Stimulated activated CD4-positive, alpha-beta T cell treated with anti-CD3 and anti-CD28 coated beads, Interleukin-12 subunit alpha, Interleukin-12 subunit beta, amount 100 ng/mL, for 48 hours (primary cell): ENCODE measurements at regions not wholly inside any gene's neighbourhood (a gene's known extent, or its start where the extent isn't known, plus 50 kb on each side); places are given as distances from the start of the nearest gene placed in this dataset.

ENCODE experiments used
- DNase-seq, 3 donors: peaks; one replicate each; pipeline ENCODE4 v3.0.0-alpha.2; 2020; ENCODE audit warnings: low read depth in 2 of 3, low spot score in 1 of 3

DNA sequence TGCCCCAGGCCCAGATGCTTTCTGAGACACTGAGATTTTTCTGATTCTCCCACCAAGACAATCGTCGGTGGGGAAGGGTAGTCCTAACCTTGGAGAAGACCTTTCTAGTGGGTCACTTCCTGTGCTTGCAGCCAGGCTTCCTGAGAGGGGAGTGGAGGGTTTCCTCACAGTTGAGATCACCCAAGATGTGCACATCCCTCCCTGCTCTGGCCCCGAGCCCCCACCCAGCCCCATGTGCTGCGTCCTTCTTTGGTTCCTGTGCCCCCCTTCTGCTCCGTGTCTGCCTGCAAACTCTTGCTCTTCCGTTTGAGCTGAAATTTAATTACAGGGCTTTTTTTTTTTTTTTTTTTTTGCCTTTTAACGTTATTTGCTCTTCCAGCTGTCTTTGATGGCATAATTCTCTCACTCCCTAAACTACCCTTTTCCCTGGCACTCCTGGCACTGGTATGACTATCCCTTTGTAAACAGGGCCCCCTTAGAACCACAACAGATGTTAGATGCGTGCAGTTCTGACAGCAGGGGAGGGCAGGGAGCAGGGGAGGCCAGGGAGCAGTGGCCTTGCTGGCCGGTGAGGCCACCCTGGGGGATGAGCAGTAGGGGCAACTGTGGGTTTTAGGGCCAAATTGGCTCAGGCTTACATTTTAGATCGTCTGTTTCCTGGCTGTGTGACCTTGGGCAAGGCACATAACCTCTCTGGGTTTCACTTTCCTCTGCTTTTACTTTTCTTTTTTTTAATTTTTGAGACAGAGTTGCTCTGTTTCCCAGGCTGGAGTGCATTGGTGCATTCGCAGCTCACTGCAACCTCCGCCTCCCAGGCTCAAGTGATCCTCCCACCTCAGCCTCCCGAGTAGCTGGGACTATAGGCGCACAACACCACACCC is 144.5 kb downstream of the PHETA1 start:
- no peak for DNase-seq

DNA sequence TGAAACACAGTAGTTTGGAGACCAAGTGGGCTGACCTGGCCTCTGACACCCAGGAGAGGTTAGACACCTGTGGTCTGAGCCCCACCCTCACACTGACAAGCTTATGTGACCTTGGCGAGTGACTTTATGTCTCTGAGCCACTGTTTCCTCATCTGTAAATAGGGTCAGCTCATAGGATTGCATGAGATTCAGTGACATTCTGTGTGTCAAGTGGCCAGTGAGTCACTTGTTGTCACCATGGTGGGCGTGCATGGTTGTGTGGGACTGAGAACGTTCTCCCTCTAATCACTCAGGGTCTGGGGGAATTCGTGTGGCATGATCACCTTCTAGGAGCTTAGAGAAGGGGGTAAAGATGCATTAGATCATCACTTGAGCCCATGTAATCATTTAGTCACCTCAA is 146.4 kb downstream of the PHETA1 start:
- no peak for DNase-seq

DNA sequence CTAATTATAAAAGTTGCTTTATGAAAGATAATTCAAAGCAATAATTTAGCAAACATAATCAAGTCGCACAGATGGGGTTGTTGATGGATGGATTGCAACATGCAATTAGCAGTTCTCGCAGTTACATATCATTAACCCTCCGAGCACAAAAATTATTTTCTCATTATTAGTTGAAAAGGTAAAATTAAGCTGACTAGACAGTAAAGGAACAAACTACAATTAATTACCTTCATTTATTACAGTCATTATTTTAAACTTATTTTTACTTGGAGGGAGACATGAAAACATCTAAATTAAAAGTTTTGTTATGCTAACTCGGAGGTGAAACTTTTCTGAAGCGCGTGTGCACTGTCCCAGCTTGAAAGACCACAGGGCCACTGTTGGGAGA is 146.9 kb downstream of the PHETA1 start:
- no peak for DNase-seq

DNA sequence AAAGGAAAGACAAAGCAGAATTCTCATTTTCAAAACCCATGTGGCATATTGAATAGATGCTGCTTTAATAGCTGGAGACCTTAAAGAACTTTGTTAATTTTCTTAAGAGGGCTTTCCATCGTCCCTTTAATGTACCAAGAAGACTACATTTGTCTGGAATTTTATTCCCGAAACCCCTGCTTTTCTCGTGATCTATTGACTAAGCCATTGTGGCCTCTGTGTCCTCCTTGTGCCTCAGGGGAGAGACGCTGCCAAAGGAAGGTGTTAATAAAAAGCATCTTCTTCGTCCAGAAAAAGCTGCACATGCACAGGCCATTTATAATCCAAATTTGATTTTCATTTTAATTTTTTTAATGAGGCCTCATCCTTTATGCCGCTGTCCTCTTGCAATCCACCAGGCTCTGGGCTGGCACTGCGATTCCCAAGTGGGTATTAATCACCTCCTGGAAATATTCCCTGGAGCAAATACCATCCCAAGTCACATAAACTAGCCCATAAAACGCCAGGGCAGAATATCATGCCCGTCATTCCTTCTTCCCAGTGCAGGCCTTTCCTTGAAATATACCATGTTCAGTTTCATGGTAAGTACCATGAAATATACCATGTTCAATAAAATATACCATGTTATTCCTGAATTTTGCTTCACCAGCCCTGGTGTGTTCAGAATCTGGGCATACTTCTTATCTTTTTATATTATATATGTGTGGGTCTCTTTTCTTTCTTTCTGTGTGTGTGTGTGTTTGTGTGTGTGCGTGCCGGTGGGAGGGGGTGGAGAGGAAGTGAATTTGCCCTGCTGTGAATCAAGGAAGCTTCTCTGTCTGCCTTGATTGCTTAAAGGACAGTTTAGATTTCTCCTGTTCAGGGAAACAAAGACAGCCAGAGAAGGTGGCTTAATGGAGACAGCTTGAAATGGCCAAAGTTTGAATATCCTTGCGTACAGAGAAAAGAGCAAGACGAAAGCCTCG is 147.6 kb downstream of the PHETA1 start:
- DNase-seq: no peak

DNA sequence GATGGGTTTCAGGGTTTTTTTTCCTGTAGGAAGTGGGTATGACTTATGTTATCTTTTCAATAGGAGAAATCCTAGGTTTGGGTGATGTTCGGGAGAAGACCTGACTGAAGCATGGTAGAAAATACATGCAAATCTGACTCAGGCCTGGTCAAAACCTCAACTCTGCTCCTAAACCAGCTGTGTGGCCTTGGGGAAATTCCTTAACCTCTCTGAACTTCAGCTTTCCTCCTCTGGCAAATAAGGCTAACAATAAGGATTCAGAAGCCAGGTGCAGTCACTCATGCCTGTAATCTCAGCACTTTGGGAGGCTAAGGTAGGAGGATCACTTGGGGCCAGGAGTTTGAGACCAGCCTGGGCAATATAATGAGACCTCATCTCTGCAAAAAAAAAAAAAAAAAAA is 148.5 kb downstream of the PHETA1 start:
- DNase-seq: no peak

DNA sequence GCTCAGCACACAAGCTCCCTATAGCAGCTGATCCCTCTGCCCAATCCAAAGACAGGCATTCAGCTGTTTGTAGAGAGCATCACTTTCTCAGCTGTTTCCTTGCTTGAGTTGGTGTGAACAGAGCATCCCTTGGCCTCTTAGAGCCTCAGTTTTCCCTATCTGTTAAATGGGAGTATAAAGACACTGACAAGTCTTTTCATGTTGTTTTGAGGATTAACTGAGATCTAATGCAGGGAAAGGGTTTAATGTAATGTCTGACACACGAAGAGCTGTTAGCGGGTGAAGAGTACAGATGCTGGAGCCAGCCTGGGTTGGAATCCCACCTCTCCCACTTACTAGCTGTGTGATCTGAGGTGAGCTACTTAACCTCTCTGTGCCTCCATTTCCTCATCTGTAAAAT is 149.5 kb downstream of the PHETA1 start:
- DNase-seq: no peak

DNA sequence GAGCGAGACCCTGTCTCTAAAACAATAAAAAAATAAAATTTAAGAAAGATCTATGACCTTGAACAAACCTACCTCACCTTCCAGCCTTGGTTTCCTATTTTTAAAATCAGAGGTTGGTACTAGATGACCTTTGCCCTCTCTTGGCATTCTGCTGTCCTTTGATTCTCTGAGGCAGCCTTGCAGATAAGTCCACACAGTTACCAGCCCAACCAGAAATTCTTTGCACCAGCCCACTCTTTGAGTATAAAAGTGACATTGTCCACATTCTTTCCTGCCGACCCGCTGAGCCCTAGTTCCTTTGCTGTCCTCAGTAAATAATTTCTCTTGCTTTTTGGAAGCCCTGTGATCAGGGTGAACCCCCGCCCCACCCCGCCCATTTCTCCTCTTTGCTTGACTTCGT is 150.4 kb downstream of the PHETA1 start:
- no peak for DNase-seq

DNA sequence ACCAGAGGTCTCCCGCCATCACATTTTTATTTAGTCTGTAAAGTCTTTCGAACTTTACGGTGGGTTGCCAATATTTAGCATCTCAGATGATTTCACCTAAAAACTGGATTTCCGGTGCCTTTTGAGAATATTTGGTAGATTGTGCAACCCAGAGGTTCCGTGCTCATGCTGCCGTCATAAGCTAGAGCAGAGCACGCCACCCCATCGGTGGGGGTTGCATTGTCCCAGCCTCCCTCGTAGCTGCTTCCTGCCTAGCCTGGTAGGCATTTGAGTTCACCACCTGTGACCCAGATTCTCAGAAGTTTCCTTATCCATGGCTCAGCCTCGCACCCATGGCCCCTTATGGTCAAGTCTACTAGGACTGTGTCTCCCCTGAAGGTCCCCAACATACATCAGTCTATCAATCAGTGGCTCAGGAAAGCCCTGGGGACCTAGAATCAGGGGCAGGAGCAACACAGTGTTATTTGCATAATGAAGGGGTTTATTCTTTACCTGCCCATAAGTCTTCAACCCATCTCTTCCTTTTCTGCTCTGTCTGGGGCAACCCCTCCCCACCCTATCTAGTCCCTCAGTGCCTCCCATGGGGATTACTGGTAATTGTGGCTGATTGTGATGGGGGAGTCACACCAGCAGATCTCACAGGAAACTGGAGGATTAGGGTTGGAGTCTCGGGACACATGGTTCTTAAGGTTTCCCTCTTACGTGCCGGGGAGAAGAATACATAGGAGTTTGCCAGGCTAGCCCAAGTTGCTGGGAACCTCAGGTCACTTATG is 152.3 kb downstream of the PHETA1 start:
- no peak for DNase-seq

DNA sequence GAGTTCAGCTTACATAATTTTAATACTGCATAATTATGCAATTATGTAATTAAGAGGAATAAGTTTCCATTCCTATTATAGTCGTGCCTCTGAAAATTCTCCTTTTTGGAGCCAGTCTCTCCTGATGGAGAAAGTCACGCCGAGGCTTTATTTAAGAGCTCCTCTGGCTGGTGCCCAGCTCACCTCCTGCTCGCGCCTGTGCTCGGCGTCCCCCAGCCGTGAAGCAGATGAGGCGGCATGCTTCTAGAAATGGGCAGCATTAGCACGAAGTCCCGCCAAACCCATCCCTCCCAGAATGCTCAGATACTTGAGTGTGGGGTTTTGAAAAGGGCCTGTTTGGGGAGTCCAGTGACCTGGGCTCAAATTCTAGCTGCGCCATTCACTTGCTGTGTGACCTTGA is 153.0 kb downstream of the PHETA1 start:
- no peak for DNase-seq

DNA sequence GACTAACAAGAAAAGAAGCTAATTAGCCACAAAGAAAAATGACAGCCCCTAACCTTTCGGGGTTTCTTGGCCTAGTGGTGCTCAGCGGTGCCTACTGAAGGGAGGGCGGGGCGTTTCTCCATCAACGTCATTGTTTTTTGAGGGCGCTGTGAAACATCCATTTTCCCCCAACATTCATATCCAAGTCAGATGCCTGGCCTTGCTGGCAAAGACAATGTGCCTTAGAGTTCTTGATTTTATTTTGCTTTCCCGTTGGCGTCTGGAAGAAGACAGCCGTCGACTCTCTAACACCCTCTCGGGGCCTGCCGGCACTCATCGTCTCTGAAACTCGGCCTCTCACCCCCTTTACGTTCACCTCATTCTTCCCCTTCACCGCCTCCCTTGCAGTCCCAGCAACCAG is 154.5 kb downstream of the PHETA1 start:
- DNase-seq: no peak

DNA sequence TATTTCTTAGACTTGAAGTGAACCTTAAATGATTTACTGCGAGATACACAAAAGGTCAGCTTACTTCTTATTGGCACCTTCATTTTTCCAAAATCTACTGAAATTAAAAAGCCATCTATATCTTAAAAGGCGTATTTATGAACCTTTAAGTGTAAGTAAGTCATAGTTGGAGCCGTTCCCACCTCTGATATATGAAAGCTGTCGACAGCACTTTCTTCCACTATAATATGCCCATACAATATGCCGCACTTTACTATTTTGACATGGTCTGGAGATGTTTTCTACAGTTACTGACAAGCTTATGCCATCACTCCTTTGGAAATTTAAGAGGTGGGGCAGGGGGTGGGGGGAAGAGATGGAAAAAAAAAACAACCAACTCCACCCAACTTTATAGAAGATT is 155.3 kb downstream of the PHETA1 start:
- DNase-seq: no peak

DNA sequence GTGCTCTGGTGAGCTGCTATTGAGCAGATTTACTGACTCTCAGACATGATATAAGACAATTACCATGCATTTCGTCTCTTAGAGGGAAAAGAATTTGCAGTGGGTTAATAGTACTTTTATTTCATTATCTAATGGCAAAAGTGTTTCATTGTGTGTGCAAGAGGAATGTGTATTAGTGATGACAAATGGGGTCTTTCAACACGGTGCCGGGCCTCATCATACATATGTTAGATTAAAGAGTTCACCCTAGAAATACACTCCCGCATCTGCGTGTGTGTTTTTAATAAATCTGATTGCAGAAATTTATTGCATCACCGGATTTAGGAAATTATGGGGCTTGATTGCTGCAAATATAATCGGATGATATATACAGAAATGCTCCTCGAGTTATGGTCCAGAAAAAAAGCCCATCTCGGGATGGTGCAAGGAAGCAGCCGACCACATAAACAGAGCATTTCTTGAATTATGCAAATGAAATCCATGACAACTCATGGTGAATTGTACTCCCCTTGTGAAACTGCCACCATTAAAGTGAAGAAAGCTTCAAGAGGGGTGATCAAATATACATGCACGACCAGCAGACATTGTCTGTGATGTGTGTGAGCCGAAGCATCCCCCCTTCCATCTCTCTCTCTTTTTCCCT is 156.0 kb downstream of the PHETA1 start:
- no peak for DNase-seq

DNA sequence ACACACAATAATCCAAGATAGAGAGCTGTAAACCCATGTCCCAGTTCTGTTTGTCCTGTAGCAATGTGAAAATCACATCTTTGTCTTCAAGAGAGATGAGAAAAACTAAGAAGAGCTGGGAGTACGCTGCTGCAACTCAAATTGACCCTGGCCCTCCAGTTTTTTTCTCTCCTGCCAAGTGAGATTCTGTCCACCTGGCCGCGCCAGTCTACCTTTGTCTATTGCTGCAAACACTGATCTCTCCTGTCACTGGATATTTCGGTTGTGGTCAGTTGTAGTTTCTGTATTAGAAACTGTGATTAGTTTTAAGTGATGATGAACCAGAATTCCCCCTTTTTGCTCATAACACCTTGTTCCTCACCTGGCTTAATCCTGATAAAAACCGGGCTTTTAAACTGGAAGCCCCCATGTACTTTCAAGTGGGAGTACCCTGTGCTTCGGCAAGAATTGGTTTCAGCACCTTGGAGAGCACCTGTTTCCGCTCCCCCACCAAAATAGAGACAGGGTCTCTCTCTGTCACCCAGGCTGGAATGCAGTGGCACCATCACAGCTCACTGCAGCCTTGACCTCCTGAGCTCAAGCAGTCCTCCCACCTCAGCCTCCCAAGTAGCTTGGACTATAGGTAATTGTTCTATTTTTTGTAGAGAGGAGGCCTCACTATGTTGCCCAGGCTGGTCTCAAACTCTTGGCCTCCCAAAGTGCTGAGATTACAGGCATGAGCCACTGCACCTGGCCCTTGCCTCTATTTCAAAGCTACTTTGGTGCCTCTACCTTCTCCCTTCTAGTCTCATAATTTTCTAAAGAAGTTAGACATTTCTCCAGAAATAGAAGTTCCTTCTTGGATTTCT is 156.8 kb downstream of the PHETA1 start:
- no peak for DNase-seq

DNA sequence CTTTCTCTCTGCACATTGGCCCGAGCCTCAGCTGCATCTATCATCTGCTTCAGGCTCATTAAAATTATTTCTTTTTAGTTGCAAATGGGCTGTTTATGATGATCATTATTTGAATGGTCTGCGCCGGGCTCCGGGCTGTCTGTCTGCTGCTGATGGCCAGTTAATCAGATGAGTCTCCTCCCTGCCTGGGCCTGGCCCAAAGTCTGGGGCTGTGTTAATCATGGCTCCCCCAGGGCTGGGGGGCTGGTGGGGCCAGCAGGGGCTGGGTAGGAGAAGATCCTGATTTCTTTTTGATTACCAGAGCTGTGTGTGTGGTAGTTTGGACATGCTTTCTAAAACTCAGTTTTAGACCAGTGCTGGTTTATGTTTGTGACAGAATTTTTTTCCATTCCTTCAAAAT is 159.1 kb downstream of the PHETA1 start:
- no peak for DNase-seq

DNA sequence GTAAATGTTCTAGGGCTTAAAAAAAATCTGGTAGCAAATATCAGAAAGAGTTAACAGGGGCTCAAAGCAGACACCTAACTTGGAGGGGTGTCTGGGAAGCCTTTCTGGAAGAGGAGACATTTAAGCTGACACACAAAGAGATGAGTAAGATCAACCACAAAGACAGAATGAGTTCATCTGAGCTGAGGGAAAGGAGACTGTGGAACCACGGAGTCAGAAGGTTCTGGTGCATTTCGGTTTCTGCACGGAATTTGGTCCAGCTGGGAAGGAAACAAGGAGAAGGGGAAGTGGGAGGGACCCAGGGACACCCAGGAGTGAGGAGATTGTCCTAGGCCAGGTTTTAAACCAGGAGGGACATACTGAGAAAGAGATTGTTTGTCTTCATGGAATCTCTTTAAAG is 161.1 kb downstream of the PHETA1 start:
- no peak for DNase-seq

DNA sequence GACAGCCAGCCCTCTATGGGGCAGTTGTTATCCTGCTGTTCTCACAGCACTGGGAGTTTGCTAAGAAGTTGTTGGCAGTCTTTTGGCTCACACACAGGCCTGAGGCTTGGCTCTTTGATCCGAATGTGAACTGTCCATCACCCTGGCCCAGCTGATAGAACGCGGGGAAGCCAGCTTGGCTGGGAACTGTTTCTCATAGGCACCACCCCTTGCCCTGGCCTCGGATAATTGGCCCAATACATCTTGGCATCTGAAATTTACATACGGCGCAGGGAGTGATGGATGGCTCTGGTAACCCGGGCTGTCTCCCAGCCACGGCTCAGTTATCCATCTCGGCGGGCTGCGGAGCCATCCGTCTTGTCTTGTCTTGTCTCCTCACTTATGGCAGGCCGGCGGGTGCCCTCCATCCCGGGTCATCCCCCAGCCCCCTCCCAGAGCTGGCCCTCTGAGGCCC is 164.1 kb downstream of the PHETA1 start:
- no peak for DNase-seq

DNA sequence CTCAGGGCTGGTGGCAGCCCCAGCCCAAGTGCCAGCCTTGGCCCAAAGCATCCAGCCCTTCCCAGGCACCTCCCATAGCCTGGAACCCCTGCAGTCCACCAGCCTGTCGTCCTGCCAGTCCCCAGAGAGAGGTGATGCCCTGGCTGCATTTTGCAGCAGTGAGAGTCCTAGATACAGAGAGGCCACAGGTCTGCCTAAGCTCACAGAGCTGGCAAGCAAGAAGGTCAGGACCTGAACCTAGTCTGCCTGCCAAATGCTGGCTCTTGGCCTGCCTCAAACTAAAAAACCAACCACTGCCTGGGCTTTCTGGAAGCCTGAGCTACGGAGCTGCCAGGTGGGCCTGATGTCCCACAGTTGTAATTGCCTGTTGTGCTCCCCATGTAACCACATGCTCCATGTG is 164.9 kb downstream of the PHETA1 start:
- no peak for DNase-seq

DNA sequence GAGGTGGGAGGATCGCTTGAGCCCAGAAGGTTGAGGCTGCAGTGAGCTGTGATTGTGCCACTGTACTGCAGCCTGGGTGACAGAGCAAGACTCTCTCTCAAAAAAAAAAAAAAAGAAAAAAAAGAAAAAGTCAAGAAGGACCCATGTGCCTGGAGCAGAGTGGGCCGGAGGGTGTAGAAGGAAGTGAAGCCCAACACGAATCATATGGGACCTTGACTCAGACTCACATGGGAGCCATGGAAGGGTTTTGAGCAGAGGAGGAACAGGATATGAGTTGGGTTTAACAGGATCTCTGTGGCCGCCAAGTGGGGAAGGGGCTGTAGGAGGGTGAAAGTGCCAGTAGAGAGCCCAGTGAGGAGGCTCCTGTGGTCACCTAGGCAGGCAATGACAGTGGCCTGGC is 165.4 kb downstream of the PHETA1 start:
- no peak for DNase-seq

DNA sequence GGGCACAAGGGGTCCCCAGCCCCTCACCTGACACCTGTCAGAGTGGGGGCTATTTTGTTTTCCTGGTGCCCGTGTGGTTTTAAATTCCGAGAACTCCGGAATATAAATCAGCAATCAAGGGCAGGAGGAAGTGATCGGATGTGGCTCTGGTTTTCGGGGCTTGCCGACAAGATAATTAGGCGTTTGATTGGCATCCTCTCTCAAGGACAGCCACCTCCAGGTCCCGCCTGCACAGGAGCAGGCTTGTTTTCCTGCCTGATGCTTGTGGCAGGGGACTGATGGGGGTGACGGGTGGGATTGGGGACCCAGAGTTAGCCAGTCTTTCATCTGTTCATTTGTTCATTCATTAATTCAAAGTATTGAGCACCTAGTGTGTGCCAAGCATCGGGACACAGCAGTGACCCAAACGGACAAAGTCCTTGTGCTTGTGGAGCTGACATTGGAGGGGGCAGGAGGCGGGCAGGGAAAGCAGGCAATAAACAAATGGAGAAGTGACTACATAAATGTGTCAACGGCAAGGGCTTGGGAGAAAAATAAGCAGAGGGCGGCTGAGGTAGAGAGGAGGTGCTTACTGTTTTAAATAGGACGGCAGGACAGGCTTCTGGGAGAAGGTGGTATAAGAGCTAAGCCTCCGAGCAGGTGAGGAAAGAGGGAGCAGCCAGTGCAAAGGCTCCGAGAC is 166.5 kb downstream of the PHETA1 start:
- DNase-seq: no peak
